Spleen (tissue), 11 donors: ENCODE measurements at regions not wholly inside any gene's neighbourhood (a gene's known extent, or its start where the extent isn't known, plus 50 kb on each side); places are given as distances from the start of the nearest gene placed in this dataset.

Experiments used
- DNase-seq: peaks from one replicate; pipeline ENCODE4 v3.0.0-alpha.2; 2020
- H3K27ac ChIP-seq, 8 donors: fragments of 200-600 bp; sonication (generic) in 7 of 8; 1 replicate in 4 of 8; 2 replicates in 4 of 8; pipeline versions ENCODE4 v1.5.0 to v1.8.0; 2016 to 2021; ENCODE audit warnings: inconsistent platforms in 4 of 8, mild to moderate bottlenecking in 4 of 8, moderate library complexity in 1 of 8
- H3K27me3 ChIP-seq, 7 donors: fragments of 200-600 bp; sonication (generic) in 6 of 7; replicated peaks in 1 of 7; 1 replicate in 4 of 7; 2 replicates in 3 of 7; pipeline versions ENCODE4 v1.5.0 to v1.8.0; 2016 to 2021; ENCODE audit warnings: inconsistent platforms in 3 of 7, mild to moderate bottlenecking in 1 of 7
- H3K36me3 ChIP-seq, 6 donors: fragments of 200-600 bp; sonication (generic) in 5 of 6; 1 replicate in 4 of 6; 2 replicates in 2 of 6; pipeline versions ENCODE4 v1.5.0 to v1.8.0; 2016 to 2021; ENCODE audit warnings: inconsistent platforms in 2 of 6
- H3K4me1 ChIP-seq, 6 donors: fragments of 200-600 bp; sonication (generic) in 5 of 6; 1 replicate in 3 of 6; 2 replicates in 3 of 6; pipeline versions ENCODE4 v1.5.0 to v1.8.0; 2016 to 2021; ENCODE audit warnings: inconsistent platforms in 3 of 6
- H3K4me3 ChIP-seq, 8 donors: fragments of 200-600 bp; sonication (generic) in 7 of 8; 1 replicate in 4 of 8; 2 replicates in 4 of 8; pipeline versions ENCODE4 v1.5.0 to v1.8.0; 2016 to 2021; ENCODE audit warnings: inconsistent platforms in 4 of 8, mild to moderate bottlenecking in 4 of 8, moderate library complexity in 2 of 8
- H3K9me3 ChIP-seq, 8 donors: fragments of 200-600 bp; sonication (generic) in 7 of 8; 1 replicate in 4 of 8; 2 replicates in 4 of 8; pipeline versions ENCODE4 v1.5.0 to v1.8.0; 2016 to 2021; ENCODE audit warnings: inconsistent platforms in 4 of 8
- POLR2A ChIP-seq, 3 donors: fragments of 450-650 bp; IDR thresholded peaks; one replicate each; pipeline ENCODE4 v1.5.1; 2017; ENCODE audit warnings: antibody characterized with exemption in 3 of 3, mild to moderate bottlenecking in 1 of 3
- POLR2AphosphoS5 ChIP-seq, 3 donors: sonication (generic); formaldehyde crosslinking; IDR thresholded peaks; one replicate each; pipeline ENCODE4 v1.5.1; 2017; ENCODE audit warnings: antibody characterized with exemption in 3 of 3
- WGBS, 5 donors: extraction: QIAGEN DNeasy Blood & Tissue Kit in 3 of 5; methylation state at CpG; one replicate each; pipeline versions ENCODE4 v1.1.5 to v1.1.7; 2013 to 2018; 5-methylcytosine and 5-hydroxymethylcytosine counted together
- intact Hi-C: fragments of 100-400 bp; cut with DNase I; formaldehyde crosslinking; loops from one replicate; pipeline ENCODE4 v1.15.0; 2023; ENCODE audit warnings: low total_unique reads
- TF ChIP-seq, protein P1 (sequence below), 11 experiments: fragments of 200-600 bp in 7 of 11; fragments of 450-650 bp in 4 of 11; sonication (generic) in 4 of 11; IDR thresholded peaks in 8 of 11; conservative IDR thresholded peaks in 3 of 11; 1 replicate in 7 of 11; 2 replicates in 4 of 11; pipeline versions ENCODE4 v1.4.0 to v1.8.0; 2016 to 2021; ENCODE audit warnings: antibody characterized with exemption in 11 of 11, inconsistent platforms in 4 of 11, mild to moderate bottlenecking in 1 of 11
- donor health status: healthy with polysubstance abuse.
- donor health status: DM: no; HTN: no; CAD: no; lungs with moderate emphysema.
- donor health status: DM: no; HTN: no; CAD: no.
- donor health status: Bipolar disorder and iron deficiency.
- donor health status: healthy.
- donor health status: DM: no; HTN: no; CAD: no.
- donor health status: DM: yes; HTN: yes; CAD: no.

DNA sequence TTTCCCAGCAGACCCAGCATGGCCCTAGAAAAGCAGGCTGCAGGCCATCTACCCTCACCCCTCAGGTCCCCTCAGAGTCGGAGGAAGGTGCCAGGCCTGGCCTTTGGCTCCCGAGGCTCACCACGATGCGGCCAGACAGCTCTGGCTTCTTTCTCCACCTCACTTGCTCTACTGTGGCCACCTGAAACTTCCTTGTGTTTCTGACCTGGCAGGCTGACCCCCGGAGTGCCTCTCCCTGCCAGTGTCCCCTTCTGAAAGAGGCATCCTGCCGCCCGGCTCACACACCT lies 375.0 kb upstream of the HS6ST1 start:
- Histone ChIP-seq H3K4me1 (no peaks in the 10 kb centered on the region), H3K27ac (no peak overlapping the region), H3K27me3 (no peaks in the 10 kb centered on the region), H3K9me3 (no peaks in the 10 kb centered on the region), H3K36me3 (no peaks in the 10 kb centered on the region), H3K4me3 (no peak overlapping the region)
- intact Hi-C loops = no loop called here
- TF ChIP-seq, protein P1, sequence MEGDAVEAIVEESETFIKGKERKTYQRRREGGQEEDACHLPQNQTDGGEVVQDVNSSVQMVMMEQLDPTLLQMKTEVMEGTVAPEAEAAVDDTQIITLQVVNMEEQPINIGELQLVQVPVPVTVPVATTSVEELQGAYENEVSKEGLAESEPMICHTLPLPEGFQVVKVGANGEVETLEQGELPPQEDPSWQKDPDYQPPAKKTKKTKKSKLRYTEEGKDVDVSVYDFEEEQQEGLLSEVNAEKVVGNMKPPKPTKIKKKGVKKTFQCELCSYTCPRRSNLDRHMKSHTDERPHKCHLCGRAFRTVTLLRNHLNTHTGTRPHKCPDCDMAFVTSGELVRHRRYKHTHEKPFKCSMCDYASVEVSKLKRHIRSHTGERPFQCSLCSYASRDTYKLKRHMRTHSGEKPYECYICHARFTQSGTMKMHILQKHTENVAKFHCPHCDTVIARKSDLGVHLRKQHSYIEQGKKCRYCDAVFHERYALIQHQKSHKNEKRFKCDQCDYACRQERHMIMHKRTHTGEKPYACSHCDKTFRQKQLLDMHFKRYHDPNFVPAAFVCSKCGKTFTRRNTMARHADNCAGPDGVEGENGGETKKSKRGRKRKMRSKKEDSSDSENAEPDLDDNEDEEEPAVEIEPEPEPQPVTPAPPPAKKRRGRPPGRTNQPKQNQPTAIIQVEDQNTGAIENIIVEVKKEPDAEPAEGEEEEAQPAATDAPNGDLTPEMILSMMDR (IDR thresholded peaks at IDR 0.05 in 8 of 11, conservative IDR thresholded peaks at IDR 0.05 in 3 of 11) = no peak
- no peak for TF ChIP-seq POLR2A (IDR thresholded peaks at IDR 0.05)
- TF ChIP-seq POLR2AphosphoS5 (IDR thresholded peaks at IDR 0.05) = no peak
- no peak for DNase-seq
- WGBS, 5 donors = 67 to 85% (median 79%) methylated on average over 7 of the region's 7 CpGs

DNA sequence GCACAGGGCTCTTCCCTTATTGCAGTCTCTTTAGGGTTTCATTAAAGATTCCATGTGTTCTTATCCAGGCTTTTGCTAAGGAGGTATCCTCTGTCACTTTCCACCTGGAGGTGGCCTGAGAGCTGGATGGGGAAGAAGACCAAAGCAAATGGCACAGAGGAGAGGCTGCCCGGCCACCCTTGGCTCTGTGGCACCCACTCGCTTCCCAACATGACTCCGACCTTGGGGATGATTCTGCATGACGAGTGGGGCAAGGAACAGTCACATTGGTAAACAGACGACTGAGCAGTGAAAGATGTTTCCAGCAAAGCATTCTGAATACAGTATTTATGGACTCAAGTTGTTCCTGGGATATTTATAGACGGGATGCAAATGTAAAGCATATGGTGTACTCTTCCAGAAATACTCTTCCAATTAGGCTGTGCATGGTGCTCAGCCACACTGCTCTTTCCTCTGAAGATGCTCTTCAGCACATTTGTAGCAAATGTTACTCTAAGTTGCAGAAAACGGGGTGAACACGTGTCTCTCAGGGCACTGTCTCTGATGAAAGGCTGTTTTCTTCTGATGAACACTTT lies 377.1 kb upstream of the HS6ST1 start:
- no peaks in the 10 kb centered on the region for H3K36me3 ChIP-seq
- no peaks in the 10 kb centered on the region for H3K27me3 ChIP-seq
- intact Hi-C loops = no loop called here
- no peak for DNase-seq
- H3K27ac ChIP-seq = no peak overlapping the region
- TF ChIP-seq POLR2A (IDR thresholded peaks at IDR 0.05) (no peak), POLR2AphosphoS5 (IDR thresholded peaks at IDR 0.05) (no peak)
- TF ChIP-seq, protein P1 (IDR thresholded peaks at IDR 0.05 in 8 of 11, conservative IDR thresholded peaks at IDR 0.05 in 3 of 11) = no peak
- 84 to 93% (median 92%) methylated on average over 8 of the region's 8 CpGs for WGBS, 5 donors
- H3K4me1 ChIP-seq = no peaks in the 10 kb centered on the region
- no peaks in the 10 kb centered on the region for H3K9me3 ChIP-seq
- H3K4me3 ChIP-seq = no peak overlapping the region

DNA sequence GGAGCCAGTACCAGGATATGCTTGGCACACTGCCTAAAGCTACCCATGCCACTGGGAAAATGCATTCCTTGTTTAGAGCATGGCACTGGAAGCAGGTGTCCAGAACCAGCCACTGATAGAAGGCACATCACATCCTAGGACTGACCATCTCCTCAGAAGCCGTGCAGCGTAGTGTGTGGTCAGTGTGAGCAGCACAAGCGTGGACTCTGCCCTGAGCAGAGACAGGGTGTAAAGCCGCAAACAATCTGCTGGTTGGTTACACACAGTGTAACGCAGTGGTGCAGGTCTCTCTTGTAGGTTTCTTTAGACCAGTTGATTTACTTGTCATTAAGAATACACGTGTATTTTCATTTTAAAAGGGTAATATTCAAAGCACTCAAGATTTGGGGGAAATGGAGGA lies 377.8 kb upstream of the HS6ST1 start:
- no peak for DNase-seq
- no peaks in the 10 kb centered on the region for H3K27me3 ChIP-seq
- TF ChIP-seq POLR2A (IDR thresholded peaks at IDR 0.05) = no peak
- TF ChIP-seq, protein P1 (IDR thresholded peaks at IDR 0.05 in 8 of 11, conservative IDR thresholded peaks at IDR 0.05 in 3 of 11) = no peak
- no peaks in the 10 kb centered on the region for H3K4me1 ChIP-seq
- intact Hi-C loops = no loop called here
- H3K27ac ChIP-seq = no peak overlapping the region
- no peaks in the 10 kb centered on the region for H3K36me3 ChIP-seq
- no peaks in the 10 kb centered on the region for H3K9me3 ChIP-seq
- 91 to 96% (median 94%) methylated on average over 6 of the region's 6 CpGs for WGBS, 5 donors
- H3K4me3 ChIP-seq = no peak overlapping the region

DNA sequence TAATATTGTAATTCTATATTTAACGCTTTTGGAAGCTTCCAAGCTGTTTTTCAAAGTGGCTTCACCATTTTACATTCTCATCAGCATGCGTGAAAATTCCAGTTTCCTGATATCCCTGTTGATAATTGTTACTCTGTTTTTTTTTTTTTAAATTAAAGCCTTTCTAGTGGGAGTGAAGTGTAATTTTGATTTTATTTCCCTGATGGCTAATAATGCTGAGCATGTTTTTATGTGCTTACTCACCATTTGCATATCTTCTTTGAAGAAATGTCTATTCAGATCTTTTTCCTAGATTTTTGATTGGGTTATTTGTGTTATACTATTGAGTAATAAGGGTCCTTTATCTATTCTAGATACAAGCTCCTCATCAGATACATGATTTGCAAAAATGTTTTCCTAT lies 382.8 kb upstream of the HS6ST1 start:
- DNase-seq = no peak
- Histone ChIP-seq H3K27ac (no peak overlapping the region), H3K4me1 (no peaks in the 10 kb centered on the region), H3K36me3 (no peaks in the 10 kb centered on the region), H3K9me3 (peaks cover 0 to 17% (median 11%) of the 10 kb centered on the region in 8 donors), H3K4me3 (no peak overlapping the region), H3K27me3 (no peaks in the 10 kb centered on the region)
- intact Hi-C loops = no loop called here
- TF ChIP-seq POLR2A (IDR thresholded peaks at IDR 0.05) = no peak
- TF ChIP-seq, protein P1 (IDR thresholded peaks at IDR 0.05 in 8 of 11, conservative IDR thresholded peaks at IDR 0.05 in 3 of 11) = no peak
- TF ChIP-seq POLR2AphosphoS5 (IDR thresholded peaks at IDR 0.05) = no peak
- 92 to 99% (median 94%) methylated on average over 2 of the region's 2 CpGs for WGBS, 5 donors
